IPS DF 6.9 (cell line): ENCODE measurements at regions not wholly inside any gene's neighbourhood (a gene's known extent, or its start where the extent isn't known, plus 50 kb on each side); places are given as distances from the start of the nearest gene placed in this dataset.

Experiments used
- DNase-seq: peaks from one replicate; pipeline ENCODE4 v3.0.0-alpha.2; 2013; ENCODE audit warnings: low read depth, low spot score
- H3K27ac ChIP-seq: one replicate; pipeline ENCODE4 v1.5.1; 2013; ENCODE audit warnings: low read length, control low read depth
- H3K27me3 ChIP-seq: 2 replicates; pipeline ENCODE4 v1.6.1; 2013; ENCODE audit warnings: mild to moderate bottlenecking, low read length; ENCODE audit not compliant: control insufficient read depth, insufficient read depth
- H3K36me3 ChIP-seq: 2 replicates; pipeline ENCODE4 v1.6.1; 2013; ENCODE audit warnings: low read length; ENCODE audit not compliant: control insufficient read depth, insufficient read depth
- H3K4me1 ChIP-seq: 2 replicates; pipeline ENCODE4 v1.6.1; 2013; ENCODE audit warnings: low read length; ENCODE audit not compliant: control insufficient read depth, insufficient read depth
- H3K4me3 ChIP-seq: 2 replicates; pipeline ENCODE4 v1.5.1; 2013; ENCODE audit warnings: mild to moderate bottlenecking, low read length
- H3K9me3 ChIP-seq: 2 replicates; pipeline ENCODE4 v1.6.1; 2013; ENCODE audit warnings: low read length, inconsistent platforms; ENCODE audit not compliant: control insufficient read depth, insufficient read depth
- WGBS: extraction: QIAGEN DNeasy Blood & Tissue Kit; methylation state at CpG from one replicate; pipeline ENCODE4 v1.1.7; 2013; ENCODE audit warnings: mixed read lengths, missing lambda C conversion rate; ENCODE audit not compliant: insufficient read length, insufficient coverage; 5-methylcytosine and 5-hydroxymethylcytosine counted together

GRCh38 chr10:129114588-129114987 is 352.5 kb upstream of the MGMT start:
- Histone ChIP-seq H3K9me3 (no peaks in the 10 kb centered on the region), H3K27me3 (no peaks in the 10 kb centered on the region), H3K4me3 (no peak overlapping the region), H3K4me1 (no peaks in the 10 kb centered on the region), H3K36me3 (no peaks in the 10 kb centered on the region), H3K27ac (no peak overlapping the region)
- WGBS = no CpG with 5 or more reads among the region's 10 CpGs
- no peak for DNase-seq

- H3K4me1 ChIP-seq = no peaks in the 10 kb centered on the region
- no peak for DNase-seq
- H3K27ac ChIP-seq = no peak overlapping the region
- H3K27me3 ChIP-seq = no peaks in the 10 kb centered on the region
- H3K9me3 ChIP-seq = no peaks in the 10 kb centered on the region
- no CpG with 5 or more reads among the region's 8 CpGs for WGBS
- H3K36me3 ChIP-seq = no peaks in the 10 kb centered on the region
- no peak overlapping the region for H3K4me3 ChIP-seq
Observed at GRCh38 chr10:129116371-129116770, 350.7 kb upstream of the MGMT start.

DNA sequence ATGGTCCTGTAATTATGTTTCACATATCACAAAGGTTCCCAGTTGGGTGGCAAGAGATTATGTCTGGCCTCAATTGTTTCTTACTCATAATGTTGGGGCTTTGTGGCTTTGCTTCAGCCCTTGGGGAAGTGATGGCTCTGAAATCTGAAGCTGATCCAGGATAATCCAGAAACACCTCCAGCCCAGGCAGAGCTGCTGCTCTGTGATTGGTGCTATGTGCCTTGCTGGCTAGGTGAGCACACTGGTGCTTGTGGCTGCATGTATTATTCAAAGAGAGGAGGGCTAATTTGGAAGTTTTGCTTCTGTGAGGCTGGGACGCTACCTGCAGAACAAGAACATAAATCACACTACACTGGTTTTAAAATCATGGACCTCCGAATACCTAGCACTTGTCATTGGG is 346.6 kb upstream of the MGMT start:
- no peaks in the 10 kb centered on the region for H3K36me3 ChIP-seq
- H3K4me1 ChIP-seq = no peaks in the 10 kb centered on the region
- H3K27me3 ChIP-seq = no peaks in the 10 kb centered on the region
- no peak for DNase-seq
- no CpG with 5 or more reads among the region's 2 CpGs for WGBS
- H3K4me3 ChIP-seq = no peak overlapping the region
- no peaks in the 10 kb centered on the region for H3K9me3 ChIP-seq
- no peak overlapping the region for H3K27ac ChIP-seq

DNA sequence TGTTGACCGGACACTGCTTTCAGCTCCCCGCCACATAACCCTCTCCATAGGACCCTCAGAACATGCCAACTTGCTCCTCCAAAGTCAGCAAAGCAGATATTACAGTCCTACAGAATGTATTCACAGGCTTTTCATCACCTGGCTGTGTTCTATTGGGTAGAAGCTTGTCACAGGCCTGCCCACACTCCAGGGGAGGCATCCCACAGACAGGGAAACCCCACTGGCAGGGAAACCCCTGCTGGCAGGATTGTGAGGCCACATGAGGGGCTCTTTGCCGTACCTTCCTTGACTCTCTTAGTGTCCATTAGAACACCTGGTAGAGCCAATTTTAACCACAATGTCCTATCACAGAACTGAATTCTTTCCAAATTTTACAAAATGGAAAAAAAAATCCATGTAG is 344.2 kb upstream of the MGMT start:
- WGBS = no CpG with 5 or more reads among the region's 3 CpGs
- no peaks in the 10 kb centered on the region for H3K9me3 ChIP-seq
- H3K27ac ChIP-seq = no peak overlapping the region
- no peaks in the 10 kb centered on the region for H3K36me3 ChIP-seq
- H3K4me1 ChIP-seq = no peaks in the 10 kb centered on the region
- H3K4me3 ChIP-seq = no peak overlapping the region
- H3K27me3 ChIP-seq = no peaks in the 10 kb centered on the region
- DNase-seq = no peak

DNA sequence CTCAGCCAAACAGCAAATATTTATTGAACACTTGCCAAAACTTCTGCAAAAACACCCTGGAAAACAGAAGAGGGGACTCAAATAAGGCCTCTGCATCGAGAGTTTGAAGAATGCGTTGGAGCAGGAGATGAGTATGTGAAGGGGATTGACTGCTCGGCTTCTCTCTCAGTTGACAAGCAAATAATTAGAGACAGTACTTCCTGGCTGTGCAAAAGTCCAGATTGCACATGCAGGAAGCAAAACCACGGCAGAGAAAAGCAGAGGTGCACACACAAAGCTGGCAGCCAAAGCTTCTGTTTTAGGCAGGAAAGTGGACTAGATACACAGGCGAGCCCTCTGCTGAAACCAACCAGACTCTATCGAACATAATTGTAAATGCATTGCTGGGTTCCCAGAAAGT is 343.6 kb upstream of the MGMT start:
- DNase-seq = no peak
- Histone ChIP-seq H3K27ac (no peak overlapping the region), H3K36me3 (no peaks in the 10 kb centered on the region), H3K27me3 (no peaks in the 10 kb centered on the region), H3K4me1 (no peaks in the 10 kb centered on the region), H3K9me3 (no peaks in the 10 kb centered on the region), H3K4me3 (no peak overlapping the region)
- WGBS = no CpG with 5 or more reads among the region's 6 CpGs

- Histone ChIP-seq H3K9me3 (no peaks in the 10 kb centered on the region), H3K4me1 (no peaks in the 10 kb centered on the region), H3K36me3 (no peaks in the 10 kb centered on the region), H3K27me3 (no peaks in the 10 kb centered on the region), H3K4me3 (no peak overlapping the region), H3K27ac (no peak overlapping the region)
- no peak for DNase-seq
- WGBS = no CpG with 5 or more reads among the region's 4 CpGs
Observed at GRCh38 chr10:129126982-129127381, 340.1 kb upstream of the MGMT start.

DNA sequence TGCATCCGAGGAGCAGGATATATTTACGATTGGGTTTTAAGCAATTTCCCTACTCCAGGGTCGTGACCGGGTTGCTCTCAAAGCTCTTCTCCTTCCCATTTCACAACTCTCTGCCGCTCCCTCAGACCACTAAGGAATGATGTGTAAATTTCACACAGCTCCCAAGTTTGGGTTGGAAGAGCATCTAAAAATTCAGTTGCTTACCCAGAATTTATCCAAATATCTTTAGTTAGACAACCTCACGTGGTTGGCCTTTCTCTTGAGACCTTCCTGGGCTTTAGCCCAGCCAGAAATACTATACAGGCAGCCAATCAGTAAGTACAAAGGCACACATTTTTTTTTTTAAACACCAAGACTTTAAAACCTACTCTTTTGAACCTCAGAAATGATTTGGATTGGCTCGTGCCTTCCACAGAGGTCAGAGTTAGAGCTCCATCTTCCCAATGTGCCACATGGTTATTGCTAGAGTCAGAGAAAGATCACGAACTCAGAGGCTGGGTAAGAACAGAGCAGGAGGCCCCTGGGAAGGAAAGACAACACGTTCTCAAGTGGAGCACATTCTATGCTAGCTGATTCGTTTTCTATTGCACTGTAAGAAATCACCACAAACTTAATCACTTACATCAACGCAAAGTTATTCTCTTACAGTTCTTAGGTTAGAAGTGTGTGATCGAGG is 335.4 kb upstream of the MGMT start:
- H3K9me3 ChIP-seq = no peaks in the 10 kb centered on the region
- no peaks in the 10 kb centered on the region for H3K4me1 ChIP-seq
- no peak overlapping the region for H3K4me3 ChIP-seq
- WGBS = no CpG with 5 or more reads among the region's 12 CpGs
- H3K27me3 ChIP-seq = no peaks in the 10 kb centered on the region
- H3K27ac ChIP-seq = no peak overlapping the region
- DNase-seq = no peak
- H3K36me3 ChIP-seq = no peaks in the 10 kb centered on the region

DNA sequence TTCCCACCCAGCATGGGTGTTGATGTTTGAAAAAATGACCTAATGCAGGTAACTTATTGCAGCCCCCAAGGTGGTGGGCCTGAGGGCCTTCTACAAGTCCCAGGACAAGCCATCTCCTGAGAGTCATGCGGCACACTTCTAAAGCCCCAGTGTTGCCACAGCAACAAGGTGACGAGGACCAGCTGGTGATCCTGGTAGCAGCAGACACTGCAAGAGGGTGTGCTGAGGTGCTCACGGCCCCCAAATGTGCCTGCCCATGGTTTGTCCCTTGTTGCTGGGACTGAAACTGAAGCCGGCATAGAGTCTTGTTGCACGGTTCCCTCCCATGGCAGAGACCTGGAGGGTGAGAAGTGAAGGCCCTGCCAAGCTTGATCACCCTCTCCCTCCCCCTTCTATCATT is 333.2 kb upstream of the MGMT start:
- Histone ChIP-seq H3K36me3 (no peaks in the 10 kb centered on the region), H3K27ac (no peak overlapping the region), H3K4me3 (no peak overlapping the region), H3K4me1 (no peaks in the 10 kb centered on the region), H3K27me3 (no peaks in the 10 kb centered on the region), H3K9me3 (no peaks in the 10 kb centered on the region)
- no peak for DNase-seq
- no CpG with 5 or more reads among the region's 5 CpGs for WGBS

DNA sequence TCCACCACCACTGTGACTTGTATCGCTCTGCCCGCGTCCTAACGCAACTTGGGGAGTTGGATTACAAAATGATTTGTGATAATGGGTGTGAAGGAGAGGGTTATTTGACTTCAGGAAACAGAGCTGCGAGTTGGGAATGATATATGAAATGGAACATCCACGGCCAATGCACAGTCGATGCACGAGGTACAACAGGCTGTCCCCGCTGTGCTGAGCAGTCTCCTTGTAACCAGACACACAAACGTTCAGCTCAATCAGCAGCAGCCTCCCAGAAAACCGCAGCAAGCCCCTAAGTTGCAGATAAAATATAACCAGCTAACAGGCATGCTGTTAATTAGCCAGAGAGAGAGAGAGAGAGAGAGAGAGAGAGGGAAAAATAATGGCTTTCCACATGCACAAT is 332.7 kb upstream of the MGMT start:
- WGBS = 100% methylated on average over 1 of the region's 11 CpGs
- no peaks in the 10 kb centered on the region for H3K27me3 ChIP-seq
- no peaks in the 10 kb centered on the region for H3K9me3 ChIP-seq
- H3K4me1 ChIP-seq = no peaks in the 10 kb centered on the region
- no peak overlapping the region for H3K27ac ChIP-seq
- DNase-seq = no peak
- no peaks in the 10 kb centered on the region for H3K36me3 ChIP-seq
- no peak overlapping the region for H3K4me3 ChIP-seq

- no CpG with 5 or more reads among the region's 5 CpGs for WGBS
- no peaks in the 10 kb centered on the region for H3K36me3 ChIP-seq
- DNase-seq = no peak
- H3K4me3 ChIP-seq = no peak overlapping the region
- H3K27ac ChIP-seq = no peak overlapping the region
- no peaks in the 10 kb centered on the region for H3K9me3 ChIP-seq
- H3K4me1 ChIP-seq = no peaks in the 10 kb centered on the region
- H3K27me3 ChIP-seq = no peaks in the 10 kb centered on the region
Observed at GRCh38 chr10:129135624-129136023, 331.4 kb upstream of the MGMT start.

- no peaks in the 10 kb centered on the region for H3K27me3 ChIP-seq
- no CpG with 5 or more reads among the region's 9 CpGs for WGBS
- H3K36me3 ChIP-seq = no peaks in the 10 kb centered on the region
- DNase-seq = no peak
- no peak overlapping the region for H3K27ac ChIP-seq
- no peaks in the 10 kb centered on the region for H3K9me3 ChIP-seq
- no peaks in the 10 kb centered on the region for H3K4me1 ChIP-seq
- no peak overlapping the region for H3K4me3 ChIP-seq
Observed at GRCh38 chr10:129136074-129136473, 331.0 kb upstream of the MGMT start.
